ENCODE measurements at regions not wholly inside any gene's neighbourhood (a gene's known extent, or its start where the extent isn't known, plus 50 kb on each side); places are given as distances from the start of the nearest gene placed in this dataset.

DNA sequence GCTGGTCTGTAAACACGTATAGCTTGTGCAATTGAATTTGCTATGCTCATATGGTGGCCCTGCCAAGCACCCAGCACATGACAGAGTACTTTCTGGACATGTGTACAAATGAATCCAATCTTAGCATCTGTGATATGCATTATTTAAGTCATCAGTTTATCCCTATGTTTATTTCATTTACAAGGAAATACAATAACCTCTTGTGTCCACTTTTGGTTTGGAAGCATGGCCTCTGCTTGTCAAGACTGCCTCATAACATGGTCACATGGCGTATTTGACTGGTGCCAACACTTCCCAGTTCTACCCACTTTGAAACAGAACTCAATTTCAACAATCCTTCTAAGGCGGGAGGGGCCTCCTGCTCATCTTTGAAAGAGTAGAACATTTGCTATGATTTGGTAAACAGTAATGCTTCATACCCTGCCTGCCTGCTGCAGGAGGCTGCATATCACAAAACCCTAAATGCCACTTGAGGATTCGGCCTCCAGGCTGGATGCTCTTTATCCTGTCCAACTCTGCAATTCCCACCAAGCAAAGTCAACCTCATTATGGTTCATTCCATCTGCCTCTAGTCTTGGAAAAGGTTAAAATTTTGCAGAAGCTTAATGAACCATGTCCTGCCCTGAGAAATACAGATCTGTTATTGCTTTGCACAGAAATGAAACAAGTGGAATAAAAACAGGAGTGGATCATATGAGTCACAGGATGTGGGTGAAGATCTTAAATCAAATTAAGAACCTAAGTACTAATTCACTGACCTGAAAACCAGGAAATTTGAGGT, 151.3 kb downstream of the CYSLTR2 start:
- TF ChIP-seq CTCF (IDR thresholded peaks at IDR 0.05; ENCODE audit: insufficient read depth, low read length) (no peak), GABPA (IDR thresholded peaks at IDR 0.05; ENCODE audit: low read depth) (no peak), POLR2AphosphoS5 (IDR thresholded peaks at IDR 0.05; ENCODE audit: low read depth) (no peak), REST (IDR thresholded peaks at IDR 0.05; ENCODE audit: insufficient replicate concordance, low read depth) (no peak)

Data from HL-60 (cell line).